ENCODE measurements at regions not wholly inside any gene's neighbourhood (a gene's known extent, or its start where the extent isn't known, plus 50 kb on each side); places are given as distances from the start of the nearest gene placed in this dataset.
"Not testable (repeated sequence)": the region's sequence is repeated elsewhere in the genome, so short reads cannot be mapped to it uniquely, and the experiment has no call there.

GRCh38 chrX:124426288-124427169 lies 80.2 kb downstream of the SH2D1A start:
- TF ChIP-seq CTCF (conservative IDR thresholded peaks at IDR 0.05; ENCODE audit: control insufficient read depth, insufficient read depth, low read depth, low read length), result no peak
- DNase-seq (ENCODE audit: low read depth), result no peak
- no peak overlapping the region for H3K4me3 ChIP-seq (ENCODE audit: control insufficient read depth, low read depth, low read length)

GRCh38 chrX:124433186-124433585 lies 86.8 kb downstream of the SH2D1A start:
- no peak for DNase-seq (ENCODE audit: low read depth)

GRCh38 chrX:124435616-124436015 lies 89.3 kb downstream of the SH2D1A start:
- DNase-seq (ENCODE audit: low read depth), result no peak
- TF ChIP-seq CTCF (conservative IDR thresholded peaks at IDR 0.05; ENCODE audit: control insufficient read depth, insufficient read depth, low read depth, low read length), result no peak

More at GRCh38 chrX:124433186-124433585, 86.8 kb downstream of the SH2D1A start:
- no peak for TF ChIP-seq CTCF (conservative IDR thresholded peaks at IDR 0.05; ENCODE audit: control insufficient read depth, insufficient read depth, low read depth, low read length)
- H3K4me3 ChIP-seq (ENCODE audit: control insufficient read depth, low read depth, low read length), result no peak overlapping the region

GRCh38 chrX:124440695-124441094 lies 94.3 kb downstream of the SH2D1A start:
- no peak for DNase-seq (ENCODE audit: low read depth)
- no peak overlapping the region for H3K4me3 ChIP-seq (ENCODE audit: control insufficient read depth, low read depth, low read length)
- TF ChIP-seq CTCF (conservative IDR thresholded peaks at IDR 0.05; ENCODE audit: control insufficient read depth, insufficient read depth, low read depth, low read length), result no peak

More at GRCh38 chrX:124435616-124436015, 89.3 kb downstream of the SH2D1A start:
- H3K4me3 ChIP-seq (ENCODE audit: control insufficient read depth, low read depth, low read length), result no peak overlapping the region

GRCh38 chrX:124441971-124442590 lies 95.7 kb downstream of the SH2D1A start:
- no peak overlapping the region for H3K4me3 ChIP-seq (ENCODE audit: control insufficient read depth, low read depth, low read length)
- DNase-seq (ENCODE audit: low read depth), result no peak
- no peak for TF ChIP-seq CTCF (conservative IDR thresholded peaks at IDR 0.05; ENCODE audit: control insufficient read depth, insufficient read depth, low read depth, low read length)

GRCh38 chrX:124455966-124456365 lies 109.6 kb downstream of the SH2D1A start:
- DNase-seq (ENCODE audit: low read depth), result no peak
- no peak for TF ChIP-seq CTCF (conservative IDR thresholded peaks at IDR 0.05; ENCODE audit: control insufficient read depth, insufficient read depth, low read depth, low read length)
- H3K4me3 ChIP-seq (ENCODE audit: control insufficient read depth, low read depth, low read length), result no peak overlapping the region

- not testable (repeated sequence) for H3K4me3 ChIP-seq (ENCODE audit: control insufficient read depth, low read depth, low read length); DNase-seq (ENCODE audit: low read depth)
Measured at GRCh38 chrX:124459851-124460250, 113.5 kb downstream of the SH2D1A start.

Measured in fibroblast of mammary gland (primary cell).